ENCODE measurements at regions not wholly inside any gene's neighbourhood (a gene's known extent, or its start where the extent isn't known, plus 50 kb on each side); places are given as distances from the start of the nearest gene placed in this dataset.

DNA sequence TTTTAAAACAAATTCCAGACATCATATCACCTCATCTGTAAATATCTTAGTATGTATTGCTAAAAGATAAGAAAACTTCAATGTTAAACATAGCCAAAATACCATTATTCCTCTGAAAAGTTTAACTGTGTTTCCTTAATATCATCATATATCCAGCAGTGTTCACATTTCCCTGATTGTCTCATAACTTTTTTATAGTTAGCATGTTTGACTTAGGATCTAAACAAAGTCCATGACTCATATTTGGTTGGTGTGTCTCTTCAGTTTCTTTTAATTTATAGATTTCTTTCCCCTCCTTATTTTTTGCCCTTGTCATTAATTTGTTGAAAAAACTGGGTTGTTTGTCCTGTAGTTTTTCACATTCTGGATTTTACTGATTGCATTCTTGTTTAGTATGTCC lies 163.0 kb downstream of the RPS12 start:
- no peak for TF ChIP-seq EP300 (IDR thresholded peaks at IDR 0.05; ENCODE audit: borderline replicate concordance in 1 of 2, low read depth in 1 of 2, low read length in 1 of 2)
- no peak for TF ChIP-seq SIN3A (IDR thresholded peaks at IDR 0.05; ENCODE audit: borderline replicate concordance, low read depth, low read length)
- TF ChIP-seq RXRA (IDR thresholded peaks at IDR 0.05; ENCODE audit: borderline replicate concordance, low read depth) = no peak
- TF ChIP-seq, protein P1, sequence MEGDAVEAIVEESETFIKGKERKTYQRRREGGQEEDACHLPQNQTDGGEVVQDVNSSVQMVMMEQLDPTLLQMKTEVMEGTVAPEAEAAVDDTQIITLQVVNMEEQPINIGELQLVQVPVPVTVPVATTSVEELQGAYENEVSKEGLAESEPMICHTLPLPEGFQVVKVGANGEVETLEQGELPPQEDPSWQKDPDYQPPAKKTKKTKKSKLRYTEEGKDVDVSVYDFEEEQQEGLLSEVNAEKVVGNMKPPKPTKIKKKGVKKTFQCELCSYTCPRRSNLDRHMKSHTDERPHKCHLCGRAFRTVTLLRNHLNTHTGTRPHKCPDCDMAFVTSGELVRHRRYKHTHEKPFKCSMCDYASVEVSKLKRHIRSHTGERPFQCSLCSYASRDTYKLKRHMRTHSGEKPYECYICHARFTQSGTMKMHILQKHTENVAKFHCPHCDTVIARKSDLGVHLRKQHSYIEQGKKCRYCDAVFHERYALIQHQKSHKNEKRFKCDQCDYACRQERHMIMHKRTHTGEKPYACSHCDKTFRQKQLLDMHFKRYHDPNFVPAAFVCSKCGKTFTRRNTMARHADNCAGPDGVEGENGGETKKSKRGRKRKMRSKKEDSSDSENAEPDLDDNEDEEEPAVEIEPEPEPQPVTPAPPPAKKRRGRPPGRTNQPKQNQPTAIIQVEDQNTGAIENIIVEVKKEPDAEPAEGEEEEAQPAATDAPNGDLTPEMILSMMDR (IDR thresholded peaks at IDR 0.05) = no peak
- no peak for TF ChIP-seq RCOR1 (IDR thresholded peaks at IDR 0.05; ENCODE audit: low read length)
- no peak for TF ChIP-seq EZH2phosphoT487 (IDR thresholded peaks at IDR 0.05; ENCODE audit: borderline replicate concordance, low read depth)
- TF ChIP-seq, protein P2, sequence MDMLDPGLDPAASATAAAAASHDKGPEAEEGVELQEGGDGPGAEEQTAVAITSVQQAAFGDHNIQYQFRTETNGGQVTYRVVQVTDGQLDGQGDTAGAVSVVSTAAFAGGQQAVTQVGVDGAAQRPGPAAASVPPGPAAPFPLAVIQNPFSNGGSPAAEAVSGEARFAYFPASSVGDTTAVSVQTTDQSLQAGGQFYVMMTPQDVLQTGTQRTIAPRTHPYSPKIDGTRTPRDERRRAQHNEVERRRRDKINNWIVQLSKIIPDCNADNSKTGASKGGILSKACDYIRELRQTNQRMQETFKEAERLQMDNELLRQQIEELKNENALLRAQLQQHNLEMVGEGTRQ (IDR thresholded peaks at IDR 0.05; ENCODE audit: borderline replicate concordance, low read depth, low read length) = no peak
- TF ChIP-seq, protein P3, sequence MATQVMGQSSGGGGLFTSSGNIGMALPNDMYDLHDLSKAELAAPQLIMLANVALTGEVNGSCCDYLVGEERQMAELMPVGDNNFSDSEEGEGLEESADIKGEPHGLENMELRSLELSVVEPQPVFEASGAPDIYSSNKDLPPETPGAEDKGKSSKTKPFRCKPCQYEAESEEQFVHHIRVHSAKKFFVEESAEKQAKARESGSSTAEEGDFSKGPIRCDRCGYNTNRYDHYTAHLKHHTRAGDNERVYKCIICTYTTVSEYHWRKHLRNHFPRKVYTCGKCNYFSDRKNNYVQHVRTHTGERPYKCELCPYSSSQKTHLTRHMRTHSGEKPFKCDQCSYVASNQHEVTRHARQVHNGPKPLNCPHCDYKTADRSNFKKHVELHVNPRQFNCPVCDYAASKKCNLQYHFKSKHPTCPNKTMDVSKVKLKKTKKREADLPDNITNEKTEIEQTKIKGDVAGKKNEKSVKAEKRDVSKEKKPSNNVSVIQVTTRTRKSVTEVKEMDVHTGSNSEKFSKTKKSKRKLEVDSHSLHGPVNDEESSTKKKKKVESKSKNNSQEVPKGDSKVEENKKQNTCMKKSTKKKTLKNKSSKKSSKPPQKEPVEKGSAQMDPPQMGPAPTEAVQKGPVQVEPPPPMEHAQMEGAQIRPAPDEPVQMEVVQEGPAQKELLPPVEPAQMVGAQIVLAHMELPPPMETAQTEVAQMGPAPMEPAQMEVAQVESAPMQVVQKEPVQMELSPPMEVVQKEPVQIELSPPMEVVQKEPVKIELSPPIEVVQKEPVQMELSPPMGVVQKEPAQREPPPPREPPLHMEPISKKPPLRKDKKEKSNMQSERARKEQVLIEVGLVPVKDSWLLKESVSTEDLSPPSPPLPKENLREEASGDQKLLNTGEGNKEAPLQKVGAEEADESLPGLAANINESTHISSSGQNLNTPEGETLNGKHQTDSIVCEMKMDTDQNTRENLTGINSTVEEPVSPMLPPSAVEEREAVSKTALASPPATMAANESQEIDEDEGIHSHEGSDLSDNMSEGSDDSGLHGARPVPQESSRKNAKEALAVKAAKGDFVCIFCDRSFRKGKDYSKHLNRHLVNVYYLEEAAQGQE (IDR thresholded peaks at IDR 0.05; ENCODE audit: low read depth, low read length) = no peak
- TF ChIP-seq POLR2AphosphoS5 (IDR thresholded peaks at IDR 0.05; ENCODE audit: low read depth, low read length) = no peak
- no peak for TF ChIP-seq SMC3 (IDR thresholded peaks at IDR 0.05; ENCODE audit: low read depth, low read length)

Data from SK-N-SH (cell line).